Gastrocnemius medialis (tissue), 4 donors: ENCODE measurements at regions not wholly inside any gene's neighbourhood (a gene's known extent, or its start where the extent isn't known, plus 50 kb on each side); places are given as distances from the start of the nearest gene placed in this dataset.

ENCODE experiments used
- CTCF ChIP-seq, 5 experiments: fragments of 450-650 bp in 3 of 5; fragments of 200-600 bp in 2 of 5; sonication (generic) in 2 of 5; IDR thresholded peaks in 4 of 5; conservative IDR thresholded peaks in 1 of 5; 1 replicate in 4 of 5; 2 replicates in 1 of 5; pipeline ENCODE4 v1.5.1; 2016 to 2019; ENCODE audit warnings: antibody characterized with exemption in 5 of 5, mild to moderate bottlenecking in 3 of 5, moderate library complexity in 3 of 5
- POLR2A ChIP-seq, 2 donors: fragments of 450-650 bp; IDR thresholded peaks; one replicate each; pipeline ENCODE4 v1.6.1; 2017; ENCODE audit warnings: antibody characterized with exemption in 2 of 2, mild to moderate bottlenecking in 2 of 2, moderate library complexity in 2 of 2

- no peak for TF ChIP-seq POLR2A (IDR thresholded peaks at IDR 0.05)
- no peak for TF ChIP-seq CTCF (IDR thresholded peaks at IDR 0.05 in 4 of 5, conservative IDR thresholded peaks at IDR 0.05 in 1 of 5)
Measured at GRCh38 chr1:38139738-38140487, 93.3 kb upstream of the POU3F1 start.
